Natural killer cell (primary cell): ENCODE measurements at regions not wholly inside any gene's neighbourhood (a gene's known extent, or its start where the extent isn't known, plus 50 kb on each side); places are given as distances from the start of the nearest gene placed in this dataset.

Experiments
- ATAC-seq, 3 donors: fragments of 150-1000 bp in 2 of 3; fragments of 200-7000 bp in 1 of 3; cut with Tn5 transposase; 1 replicate in 1 of 3; 2 replicates in 2 of 3; pipeline ENCODE4 v1.10.0; 2021; ENCODE audit warnings: mild to moderate bottlenecking in 2 of 3, moderate library complexity in 2 of 3
- DNase-seq, 2 donors: peaks; one replicate each; pipeline versions ENCODE4 v3.0.0 to v3.0.0-alpha.2; 2013 to 2021; ENCODE audit warnings: mixed read lengths in 1 of 2
- H3K27ac ChIP-seq: one replicate; pipeline ENCODE4 v1.5.1; 2013; ENCODE audit warnings: mild to moderate bottlenecking, low read length
- H3K27me3 ChIP-seq: one replicate; pipeline ENCODE4 v1.6.1; 2013; ENCODE audit warnings: low read length; ENCODE audit not compliant: control insufficient read depth, insufficient read depth
- H3K36me3 ChIP-seq: one replicate; pipeline ENCODE4 v1.6.1; 2013; ENCODE audit warnings: low read length; ENCODE audit not compliant: control insufficient read depth, insufficient read depth
- H3K4me1 ChIP-seq: one replicate; pipeline ENCODE4 v1.6.1; 2013; ENCODE audit warnings: low read length; ENCODE audit not compliant: control insufficient read depth, insufficient read depth
- H3K4me3 ChIP-seq: one replicate; pipeline ENCODE4 v1.5.1; 2013; ENCODE audit warnings: low read length
- H3K9me3 ChIP-seq: one replicate; pipeline ENCODE4 v1.6.1; 2013; ENCODE audit warnings: low read length; ENCODE audit not compliant: control insufficient read depth, insufficient read depth
- H3K27ac Mint-ChIP-seq, 2 donors: one replicate each; pipeline ENCODE4 v1.8.0; 2022; ENCODE audit warnings: mild to moderate bottlenecking in 2 of 2, mixed read lengths in 2 of 2, moderate library complexity in 1 of 2
- H3K27me3 Mint-ChIP-seq, 2 donors: one replicate each; pipeline ENCODE4 v1.8.0; 2022; ENCODE audit warnings: low read depth in 2 of 2, mixed read lengths in 2 of 2
- H3K36me3 Mint-ChIP-seq: one replicate; pipeline ENCODE4 v1.8.0; 2022; ENCODE audit warnings: mixed read lengths
- H3K4me1 Mint-ChIP-seq, 2 donors: one replicate each; pipeline ENCODE4 v1.8.0; 2022; ENCODE audit warnings: mixed read lengths in 2 of 2
- H3K4me3 Mint-ChIP-seq: one replicate; pipeline ENCODE4 v1.8.0; 2022; ENCODE audit warnings: mild to moderate bottlenecking, moderate library complexity, mixed read lengths
- H3K9me3 Mint-ChIP-seq, 2 donors: one replicate each; pipeline ENCODE4 v1.8.0; 2022; ENCODE audit warnings: mixed read lengths in 2 of 2
- CTCF ChIP-seq: fragments of 200-600 bp; IDR thresholded peaks from one replicate; pipeline ENCODE4 v1.8.0; 2022; ENCODE audit warnings: antibody characterized with exemption
- WGBS: methylation state at CpG from one replicate; pipeline ENCODE4 v1.1.7; 2013; ENCODE audit warnings: missing lambda C conversion rate; ENCODE audit not compliant: insufficient coverage; 5-methylcytosine and 5-hydroxymethylcytosine counted together
- intact Hi-C: fragments of 100-400 bp; cut with micrococcal nuclease; formaldehyde crosslinking; loops from one replicate; pipeline ENCODE4 v1.14.2; 2022

GRCh38 chr12:88782351-88782750, 202.1 kb upstream of the KITLG start:
- Mint-ChIP-seq H3K9me3 (peaks cover 13% of the 10 kb centered on the region in 2 donors), H3K4me1 (no peaks in the 10 kb centered on the region), H3K4me3 (no peak overlapping the region), H3K27ac (no peak overlapping the region), H3K27me3 (peaks cover 0 to 2% of the 10 kb centered on the region in 2 donors), H3K36me3 (no peaks in the 10 kb centered on the region)
- 80% methylated on average over 1 of the region's 1 CpG for WGBS
- Histone ChIP-seq H3K27me3 (no peaks in the 10 kb centered on the region), H3K27ac (no peak overlapping the region), H3K36me3 (no peaks in the 10 kb centered on the region), H3K9me3 (no peaks in the 10 kb centered on the region), H3K4me1 (no peaks in the 10 kb centered on the region), H3K4me3 (no peak overlapping the region)
- ATAC-seq, result no peak
- no peak for DNase-seq
- intact Hi-C loops, result no loop called here
- no peak for TF ChIP-seq CTCF

GRCh38 chr12:88781909-88782308, 201.6 kb upstream of the KITLG start:
- Histone ChIP-seq H3K27me3 (no peaks in the 10 kb centered on the region), H3K4me1 (no peaks in the 10 kb centered on the region), H3K9me3 (no peaks in the 10 kb centered on the region), H3K36me3 (no peaks in the 10 kb centered on the region), H3K4me3 (no peak overlapping the region), H3K27ac (no peak overlapping the region)
- ATAC-seq (no peak), DNase-seq (no peak)
- Mint-ChIP-seq H3K4me3 (no peak overlapping the region), H3K36me3 (no peaks in the 10 kb centered on the region), H3K4me1 (no peaks in the 10 kb centered on the region), H3K27ac (no peak overlapping the region), H3K27me3 (peaks cover 0 to 2% of the 10 kb centered on the region in 2 donors), H3K9me3 (peaks cover 12 to 13% of the 10 kb centered on the region in 2 donors)
- intact Hi-C loops, result no loop called here
- no peak for TF ChIP-seq CTCF

- ATAC-seq (no peak), DNase-seq (no peak)
- 43% methylated on average over 1 of the region's 1 CpG for WGBS
- Histone ChIP-seq H3K9me3 (no peaks in the 10 kb centered on the region), H3K27me3 (no peaks in the 10 kb centered on the region), H3K4me3 (no peak overlapping the region), H3K36me3 (no peaks in the 10 kb centered on the region), H3K4me1 (no peaks in the 10 kb centered on the region), H3K27ac (no peak overlapping the region)
- Mint-ChIP-seq H3K4me1 (no peaks in the 10 kb centered on the region), H3K9me3 (peaks cover 6 to 10% of the 10 kb centered on the region in 2 donors), H3K36me3 (no peaks in the 10 kb centered on the region), H3K27me3 (peaks cover 0 to 2% of the 10 kb centered on the region in 2 donors), H3K27ac (no peak overlapping the region), H3K4me3 (no peak overlapping the region)
- TF ChIP-seq CTCF, result no peak
- intact Hi-C loops, result no loop called here
Observed at GRCh38 chr12:88778064-88778463, 197.8 kb upstream of the KITLG start.

GRCh38 chr12:88775742-88776151, 195.5 kb upstream of the KITLG start:
- no peak overlapping the region for H3K27ac Mint-ChIP-seq
- H3K4me1 ChIP-seq, result no peaks in the 10 kb centered on the region
- H3K9me3 Mint-ChIP-seq, result peaks cover 6% of the 10 kb centered on the region in 2 donors
- H3K9me3 ChIP-seq, result no peaks in the 10 kb centered on the region
- H3K27ac ChIP-seq, result no peak overlapping the region
- H3K4me3 Mint-ChIP-seq, result no peak overlapping the region
- no peaks in the 10 kb centered on the region for H3K4me1 Mint-ChIP-seq
- no peaks in the 10 kb centered on the region for H3K27me3 ChIP-seq
- H3K36me3 Mint-ChIP-seq, result no peaks in the 10 kb centered on the region
- no peak for TF ChIP-seq CTCF
- 66% methylated on average over 3 of the region's 3 CpGs for WGBS
- ATAC-seq, result no peak
- DNase-seq, result no peak
- no peaks in the 10 kb centered on the region for H3K36me3 ChIP-seq
- intact Hi-C loops, result no loop called here
- no peak overlapping the region for H3K4me3 ChIP-seq
- H3K27me3 Mint-ChIP-seq, result peaks cover 0 to 2% of the 10 kb centered on the region in 2 donors
